C4-2B (cell line): ENCODE measurements at regions not wholly inside any gene's neighbourhood (a gene's known extent, or its start where the extent isn't known, plus 50 kb on each side); places are given as distances from the start of the nearest gene placed in this dataset.

Experiments used
- ZFX ChIP-seq: fragments of 450-650 bp; IDR thresholded peaks from 2 replicates; pipeline ENCODE4 v1.6.1; 2017
- TF ChIP-seq, protein P1 (sequence below): fragments of 450-650 bp; conservative IDR thresholded peaks from 2 replicates; pipeline ENCODE4 v1.5.1; 2017; ENCODE audit warnings: mild to moderate bottlenecking

DNA sequence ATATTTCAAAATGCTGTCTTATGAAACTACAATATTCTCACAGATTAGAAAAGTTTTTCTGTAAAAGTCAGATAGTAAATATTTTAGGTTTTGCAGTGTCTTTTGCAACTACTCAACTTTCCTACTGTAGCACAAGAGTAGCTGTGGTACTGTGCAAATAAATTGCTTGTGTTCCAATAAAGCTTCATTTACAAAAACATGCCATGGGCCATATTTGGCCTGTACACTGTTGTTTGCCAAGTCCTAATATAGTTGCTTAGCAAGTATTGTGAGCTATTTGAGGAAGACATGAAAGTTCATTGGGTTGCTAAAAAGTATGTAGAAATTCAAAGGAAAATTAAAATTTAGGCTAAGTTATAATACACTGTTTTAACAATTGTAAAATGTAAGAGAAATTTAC lies 80.0 kb downstream of the TFPI2 start:
- TF ChIP-seq, protein P1, sequence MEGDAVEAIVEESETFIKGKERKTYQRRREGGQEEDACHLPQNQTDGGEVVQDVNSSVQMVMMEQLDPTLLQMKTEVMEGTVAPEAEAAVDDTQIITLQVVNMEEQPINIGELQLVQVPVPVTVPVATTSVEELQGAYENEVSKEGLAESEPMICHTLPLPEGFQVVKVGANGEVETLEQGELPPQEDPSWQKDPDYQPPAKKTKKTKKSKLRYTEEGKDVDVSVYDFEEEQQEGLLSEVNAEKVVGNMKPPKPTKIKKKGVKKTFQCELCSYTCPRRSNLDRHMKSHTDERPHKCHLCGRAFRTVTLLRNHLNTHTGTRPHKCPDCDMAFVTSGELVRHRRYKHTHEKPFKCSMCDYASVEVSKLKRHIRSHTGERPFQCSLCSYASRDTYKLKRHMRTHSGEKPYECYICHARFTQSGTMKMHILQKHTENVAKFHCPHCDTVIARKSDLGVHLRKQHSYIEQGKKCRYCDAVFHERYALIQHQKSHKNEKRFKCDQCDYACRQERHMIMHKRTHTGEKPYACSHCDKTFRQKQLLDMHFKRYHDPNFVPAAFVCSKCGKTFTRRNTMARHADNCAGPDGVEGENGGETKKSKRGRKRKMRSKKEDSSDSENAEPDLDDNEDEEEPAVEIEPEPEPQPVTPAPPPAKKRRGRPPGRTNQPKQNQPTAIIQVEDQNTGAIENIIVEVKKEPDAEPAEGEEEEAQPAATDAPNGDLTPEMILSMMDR, result no peak
- no peak for TF ChIP-seq ZFX
